ENCODE measurements at regions not wholly inside any gene's neighbourhood (a gene's known extent, or its start where the extent isn't known, plus 50 kb on each side); places are given as distances from the start of the nearest gene placed in this dataset.
A peak's percentile ranks its signal among the peaks of the same experiment; 100 is the strongest.
"Not testable (repeated sequence)": the region's sequence is repeated elsewhere in the genome, so short reads cannot be mapped to it uniquely, and the experiment has no call there.

- DNase-seq = no peak
Observed at GRCh38 chr2:221997100-221997499, 301.7 kb downstream of the PAX3 start.

GRCh38 chr2:221994926-221995325 lies 303.9 kb downstream of the PAX3 start:
- no peak for DNase-seq

DNA sequence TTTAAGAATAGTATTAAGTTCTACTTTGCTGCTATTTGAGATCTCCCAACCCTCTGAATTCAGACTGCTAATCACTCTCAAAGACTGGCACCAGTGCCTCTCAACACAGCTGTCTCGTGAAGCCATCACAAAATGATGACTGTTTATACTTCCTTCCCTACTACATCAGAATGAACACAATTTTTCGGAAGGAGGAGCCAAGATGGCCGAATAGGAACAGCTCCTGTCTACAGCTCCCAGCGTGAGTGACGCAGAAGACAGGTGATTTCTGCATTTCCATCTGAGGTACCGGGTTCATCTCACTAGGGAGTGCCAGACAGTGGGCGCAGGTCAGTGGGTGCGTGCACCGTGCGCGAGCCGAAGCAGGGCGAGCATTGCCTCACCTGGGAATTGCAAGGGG lies 314.4 kb downstream of the PAX3 start:
- DNase-seq = not testable (repeated sequence)

GRCh38 chr2:221981912-221982470 lies 316.8 kb downstream of the PAX3 start:
- peak; percentile 83 for DNase-seq

DNA sequence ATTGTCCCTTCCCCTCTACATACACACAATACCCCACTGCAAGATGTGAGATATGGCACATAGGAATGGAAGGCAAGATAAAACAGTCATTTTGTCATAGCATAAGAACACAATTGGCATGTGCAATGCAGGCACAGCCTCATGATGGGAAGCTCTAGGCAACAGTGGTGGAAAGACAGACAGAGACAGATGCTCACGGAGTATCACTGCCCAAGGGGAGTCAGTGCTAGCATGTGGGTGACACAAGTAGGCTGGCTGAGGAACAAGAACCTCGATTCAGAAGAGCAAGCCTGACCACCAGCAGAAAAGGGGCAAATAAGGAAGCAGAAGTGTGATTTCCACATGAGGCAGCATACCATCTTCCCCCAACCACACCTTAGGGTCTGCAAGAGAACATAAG lies 323.6 kb downstream of the PAX3 start:
- DNase-seq = peak; percentile 8

DNA sequence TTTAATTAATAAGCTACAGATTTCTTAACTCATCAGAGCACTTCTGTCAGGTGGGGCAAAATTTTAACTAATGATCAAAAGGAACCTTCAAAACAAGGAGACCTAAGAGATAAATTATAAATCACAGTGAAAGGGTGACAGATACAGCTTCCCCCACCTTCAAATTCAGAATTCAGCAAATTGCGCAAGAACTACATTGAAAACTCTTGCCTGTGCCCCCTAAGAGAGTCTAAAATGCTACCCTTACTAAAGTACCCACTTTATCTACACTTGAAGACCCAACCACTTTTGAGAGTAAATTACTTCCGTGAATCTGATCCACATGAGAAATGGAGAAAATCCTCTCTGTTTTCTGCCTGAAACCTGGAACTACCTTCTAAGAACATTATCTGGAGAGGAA lies 324.9 kb downstream of the PAX3 start:
- no peak for DNase-seq

DNA sequence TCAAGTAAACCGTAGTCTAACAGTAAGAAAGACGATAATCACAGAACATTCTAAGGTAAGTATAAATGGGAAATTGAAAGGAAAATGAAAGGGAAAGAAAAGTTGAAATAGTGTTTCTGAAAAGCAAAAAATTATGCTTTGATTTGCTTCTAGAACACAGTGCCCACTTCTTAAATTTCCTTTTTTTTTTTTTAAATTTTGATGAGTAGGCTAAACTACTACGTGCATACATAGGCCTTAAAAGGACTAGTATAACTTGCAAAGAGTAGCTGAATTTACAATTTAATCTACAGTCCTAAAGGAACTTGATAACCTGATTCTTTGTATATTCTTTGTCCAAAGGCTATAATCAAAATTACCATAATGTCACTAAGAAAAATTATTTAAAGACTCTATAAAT lies 325.3 kb downstream of the PAX3 start:
- DNase-seq = no peak

- DNase-seq = no peak
Observed at GRCh38 chr2:221972813-221973478, 325.9 kb downstream of the PAX3 start.

GRCh38 chr2:221970389-221970788 lies 328.4 kb downstream of the PAX3 start:
- no peak for DNase-seq

- DNase-seq = no peak
Observed at GRCh38 chr2:221969830-221970144, 329.0 kb downstream of the PAX3 start.

- peak; percentile 5 for DNase-seq
Observed at GRCh38 chr2:221969087-221969829, 329.5 kb downstream of the PAX3 start.

- DNase-seq = no peak
Observed at GRCh38 chr2:221962186-221962585, 336.6 kb downstream of the PAX3 start.

GRCh38 chr2:221961561-221961960 lies 337.2 kb downstream of the PAX3 start:
- no peak for DNase-seq

GRCh38 chr2:221958224-221958623 lies 340.6 kb downstream of the PAX3 start:
- DNase-seq = no peak

GRCh38 chr2:221948076-221948475 lies 350.7 kb downstream of the PAX3 start:
- DNase-seq = no peak

- DNase-seq = not testable (repeated sequence)
Observed at GRCh38 chr2:221944452-221944851, 354.3 kb downstream of the PAX3 start.

DNA sequence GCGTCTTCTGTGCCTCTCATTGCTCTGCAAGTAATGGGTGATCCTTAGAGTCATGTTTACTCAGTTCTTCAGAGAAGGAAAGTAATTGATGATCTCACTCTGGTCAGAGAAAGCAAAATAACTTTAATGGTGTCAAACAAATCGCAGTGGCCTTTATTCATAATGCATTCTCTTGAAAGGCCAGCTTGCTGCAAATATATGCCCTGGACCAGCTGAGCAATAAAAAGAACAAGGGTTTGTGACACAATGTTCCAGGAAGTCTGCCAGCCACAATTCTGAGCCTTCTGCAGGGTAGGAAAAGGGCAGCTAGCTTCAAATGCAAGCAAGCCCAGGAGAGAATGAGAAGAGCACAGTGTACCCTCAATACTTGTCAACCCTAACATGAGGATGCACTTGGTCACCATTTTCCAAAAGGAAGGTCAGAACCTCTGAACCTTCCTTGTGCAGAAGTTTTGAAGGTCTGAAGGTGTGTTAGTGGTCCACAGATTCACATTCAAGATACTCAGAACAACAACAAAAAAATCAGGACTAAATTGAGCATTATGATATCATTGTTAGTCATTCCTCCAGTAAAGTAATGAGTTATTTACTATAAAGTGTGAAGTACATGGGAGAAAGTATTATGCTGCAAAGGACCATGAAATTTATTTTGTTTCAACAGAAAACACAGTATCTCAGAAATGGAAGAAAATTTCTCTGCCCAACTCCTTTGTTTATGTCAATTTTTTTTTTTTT lies 355.6 kb downstream of the PAX3 start:
- no peak for DNase-seq

- DNase-seq = no peak
Observed at GRCh38 chr2:221931251-221931991, 359.3 kb upstream of the EPHA4 start.

- no peak for DNase-seq
Observed at GRCh38 chr2:221929259-221929658, 357.2 kb upstream of the EPHA4 start.

- DNase-seq = no peak
Observed at GRCh38 chr2:221926327-221926726, 354.2 kb upstream of the EPHA4 start.

GRCh38 chr2:221924576-221924975 lies 352.5 kb upstream of the EPHA4 start:
- DNase-seq = no peak

DNA sequence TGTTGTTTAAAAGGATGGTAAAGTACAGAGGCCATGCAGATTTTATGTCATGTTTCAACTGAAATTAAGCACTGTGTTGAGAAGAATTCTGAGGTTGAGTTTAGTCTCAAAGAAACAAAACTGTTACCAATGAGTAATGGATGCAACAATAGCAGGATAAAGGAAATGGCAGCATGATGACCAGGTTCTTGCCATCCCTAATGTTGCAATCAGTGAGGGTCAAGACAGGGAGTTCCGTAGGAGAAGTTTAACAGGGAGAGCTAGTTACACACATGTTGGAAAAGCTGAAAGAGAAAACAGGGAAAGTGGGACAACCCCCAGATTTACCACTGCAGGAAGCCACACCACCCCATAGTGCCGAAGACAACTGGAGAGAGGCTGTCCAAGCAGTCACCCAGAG lies 343.8 kb upstream of the EPHA4 start:
- DNase-seq = no peak

- no peak for DNase-seq
Observed at GRCh38 chr2:221914334-221914880, 342.3 kb upstream of the EPHA4 start.

All from MV-4-11 (cell line).